T1000 (cell line): ENCODE measurements at regions not wholly inside any gene's neighbourhood (a gene's known extent, or its start where the extent isn't known, plus 50 kb on each side); places are given as distances from the start of the nearest gene placed in this dataset.
"Not testable (repeated sequence)": the region's sequence is repeated elsewhere in the genome, so short reads cannot be mapped to it uniquely, and the experiment has no call there.

Experiments
- DNase-seq: peaks from one replicate; lab custom pipeline; 2025; ENCODE audit warnings: mixed read lengths; lab: John Stamatoyannopoulos, UW

DNA sequence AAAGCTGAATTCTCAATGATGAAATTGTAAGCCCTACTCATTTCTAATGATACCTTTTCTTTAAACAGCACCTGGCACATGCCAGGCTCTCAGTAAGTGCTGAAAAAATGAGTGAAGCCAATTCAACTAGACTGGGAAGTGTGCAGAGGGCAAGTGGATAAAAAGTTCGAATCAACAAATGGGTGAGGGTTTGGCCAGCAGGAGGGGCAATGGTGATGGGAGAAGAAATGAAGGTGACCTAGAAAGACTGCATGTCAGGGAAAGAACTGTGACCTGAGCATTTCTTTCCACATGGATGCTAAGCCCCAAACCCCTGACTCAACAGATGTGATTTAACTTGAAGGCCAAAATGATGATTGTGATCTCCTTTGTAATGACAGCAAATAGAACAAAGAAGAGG lies 54.6 kb downstream of the DKK1 start:
- DNase-seq = no peak

DNA sequence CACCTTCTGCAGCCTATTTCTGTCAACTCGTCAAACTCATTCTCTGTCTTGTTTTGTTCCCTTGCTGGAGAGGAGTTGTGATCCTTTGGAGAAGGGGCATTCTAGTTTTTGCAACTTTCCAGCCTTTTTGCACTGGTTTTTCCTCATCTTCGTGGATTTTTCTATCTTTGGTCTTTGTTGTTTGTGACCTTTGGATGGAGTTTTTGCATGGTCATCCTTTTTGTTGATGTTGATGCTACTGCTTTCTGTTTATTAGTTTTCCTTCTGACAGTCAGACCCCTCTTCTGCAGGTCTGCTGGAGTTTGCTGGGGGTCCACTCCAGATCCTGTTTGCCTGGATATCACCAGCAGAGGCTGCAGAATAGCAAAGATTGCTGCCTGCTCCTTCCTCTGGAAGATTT lies 60.1 kb downstream of the DKK1 start:
- not testable (repeated sequence) for DNase-seq

DNA sequence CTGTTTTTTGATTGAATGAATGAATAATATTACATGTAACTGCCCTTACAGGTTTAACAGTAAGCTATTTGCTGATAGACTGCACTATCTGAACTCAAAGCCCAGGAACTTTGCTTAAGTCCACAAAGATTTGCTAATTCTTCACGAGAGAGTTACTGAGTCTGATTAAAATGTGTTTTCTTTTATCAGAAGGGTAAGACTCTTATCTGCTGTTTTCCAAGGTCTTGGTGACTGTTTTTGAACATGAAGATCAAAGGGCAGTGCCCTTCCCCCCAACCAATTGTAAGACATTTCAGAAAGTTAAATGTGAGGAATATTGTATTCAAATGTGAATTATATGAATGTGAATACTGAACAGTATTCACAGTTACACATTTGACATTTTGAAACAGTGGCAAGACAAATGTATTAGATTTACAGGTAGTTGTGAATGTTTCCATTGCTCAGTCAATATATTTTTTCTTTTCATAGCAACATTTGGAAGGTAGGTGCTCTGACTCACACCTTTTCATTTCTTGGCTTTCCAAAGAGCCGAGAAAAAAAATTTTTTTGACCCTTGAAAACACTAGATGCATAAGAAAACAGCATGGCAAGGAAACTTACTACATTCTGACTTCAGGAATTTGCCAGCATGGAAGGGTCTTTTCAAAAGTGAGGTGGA lies 62.7 kb downstream of the DKK1 start:
- no peak for DNase-seq

DNA sequence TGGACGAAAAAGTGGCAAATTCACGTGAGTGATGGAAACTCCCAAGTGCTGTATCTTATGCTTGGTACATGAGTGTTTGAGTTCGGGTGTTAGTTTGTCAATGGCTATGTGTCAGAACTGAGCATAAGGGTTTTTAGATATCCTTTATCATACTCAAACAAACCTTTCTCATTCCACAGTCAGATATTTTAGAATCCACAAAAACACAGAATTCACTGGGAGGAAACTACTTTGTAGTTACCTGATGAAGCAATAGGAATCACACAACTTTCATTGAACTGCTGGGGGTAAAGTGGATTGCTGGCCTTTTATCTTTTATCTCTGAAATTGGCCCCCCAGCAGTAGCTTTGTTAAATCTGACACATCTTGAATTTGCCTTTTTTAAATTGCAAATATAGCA lies 64.0 kb downstream of the DKK1 start:
- no peak for DNase-seq

GRCh38 chr10:52379287-52379686 lies 65.2 kb downstream of the DKK1 start:
- DNase-seq = no peak

DNA sequence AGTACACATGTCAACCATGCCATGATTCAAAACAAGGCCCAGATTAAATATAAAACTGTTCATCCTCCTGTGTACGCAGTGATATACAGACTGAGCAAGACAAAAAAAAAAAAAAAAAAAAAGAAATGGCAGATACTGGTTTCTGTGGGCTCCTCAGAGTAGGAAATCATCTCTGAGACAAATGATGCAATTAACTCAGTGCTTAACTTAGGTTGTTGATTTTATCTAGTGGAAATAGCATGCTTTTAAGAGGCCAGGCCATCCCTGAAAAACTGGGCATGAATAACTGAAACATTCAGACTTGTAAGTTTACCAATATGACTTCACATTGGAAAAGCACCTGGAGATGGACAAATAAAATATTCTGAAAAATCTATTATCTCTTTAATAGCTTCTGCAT lies 69.0 kb downstream of the DKK1 start:
- DNase-seq = no peak

DNA sequence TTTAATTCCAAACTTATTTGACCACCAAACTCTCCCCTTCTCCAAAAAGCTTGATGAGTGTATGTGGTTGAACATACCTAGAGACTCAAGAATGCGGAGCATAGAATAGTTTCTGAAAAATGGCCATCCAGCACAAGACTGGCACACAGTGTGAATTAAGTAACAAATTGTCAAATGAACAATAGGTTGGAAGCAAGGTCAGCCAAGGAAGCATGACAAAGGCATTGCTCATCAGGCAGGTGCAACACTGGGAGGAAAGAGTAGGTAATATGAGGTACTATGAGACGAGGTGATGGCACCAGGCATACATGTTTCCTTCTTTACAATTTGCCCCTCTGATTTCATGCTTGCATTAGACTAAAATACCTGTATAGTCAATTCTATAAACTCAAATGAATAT lies 73.7 kb downstream of the DKK1 start:
- DNase-seq = no peak

DNA sequence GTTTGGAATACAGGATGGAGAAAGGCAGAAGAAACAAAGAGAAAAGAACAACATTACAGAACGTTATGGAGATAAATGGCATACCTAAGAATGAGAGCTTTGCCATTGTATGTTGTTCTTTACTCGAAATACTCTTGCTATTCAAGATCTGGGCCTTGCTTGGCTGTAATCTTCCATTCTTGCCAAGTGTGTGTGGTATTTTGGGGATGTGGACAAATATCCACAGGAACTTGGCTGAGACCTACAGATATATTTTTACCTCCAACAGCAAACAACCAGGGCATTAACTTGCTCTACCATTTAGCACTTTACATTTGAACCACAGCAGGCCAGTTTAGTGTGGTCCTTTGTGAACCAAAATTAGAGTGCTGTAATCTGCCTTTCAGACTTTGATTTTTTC lies 76.3 kb downstream of the DKK1 start:
- no peak for DNase-seq

DNA sequence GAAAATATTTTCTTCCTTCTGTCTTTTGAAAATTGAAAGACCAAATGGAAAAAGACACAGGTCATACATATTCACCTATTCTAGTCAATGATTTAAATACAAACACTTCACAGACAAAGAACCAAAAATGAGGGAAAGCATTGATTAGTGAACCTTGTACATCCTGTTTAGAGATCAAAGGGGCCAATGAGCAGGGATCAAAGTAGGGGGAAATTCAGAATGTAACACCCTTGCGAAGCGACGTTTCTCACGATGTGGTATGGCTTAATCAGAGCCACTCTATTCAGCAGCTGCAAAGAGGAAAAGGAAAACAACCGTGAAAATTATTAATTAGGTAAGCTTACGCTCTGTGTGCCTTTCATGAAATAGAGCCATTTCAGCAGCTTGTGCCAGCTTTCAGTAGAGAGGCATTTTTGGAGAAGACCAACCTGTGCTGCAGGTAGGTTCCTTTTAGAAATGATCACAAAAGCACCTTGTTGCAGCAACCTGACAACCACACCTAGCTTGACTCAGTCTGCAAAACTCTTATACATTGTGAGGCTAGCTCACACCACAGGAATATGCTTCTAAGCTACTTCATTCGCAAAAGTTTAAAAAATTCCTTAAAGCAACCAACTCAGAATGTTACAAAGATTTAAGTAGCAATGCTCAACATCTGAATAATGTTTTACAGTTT lies 78.0 kb downstream of the DKK1 start:
- DNase-seq = no peak

- DNase-seq = no peak
Observed at GRCh38 chr10:52394246-52394645, 80.2 kb downstream of the DKK1 start.

- no peak for DNase-seq
Observed at GRCh38 chr10:52400562-52400961, 86.5 kb downstream of the DKK1 start.

DNA sequence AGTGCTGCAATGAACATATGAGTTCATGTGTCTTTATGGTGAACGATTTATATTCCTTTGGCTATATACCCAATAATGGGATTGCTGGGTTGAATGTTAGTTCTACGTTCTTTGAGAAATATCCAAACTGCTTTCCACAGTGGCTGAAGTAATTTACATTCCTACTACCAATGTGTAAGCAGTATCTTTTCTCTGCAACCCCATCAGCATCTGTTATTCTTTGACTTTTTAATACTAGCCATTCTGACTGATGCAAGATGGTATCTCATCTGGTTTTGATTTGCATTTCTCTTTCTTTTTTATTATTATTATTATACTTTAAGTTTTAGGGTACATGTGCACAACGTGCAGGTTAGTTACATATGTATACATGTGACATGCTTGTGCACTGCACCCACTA lies 89.7 kb downstream of the DKK1 start:
- DNase-seq = not testable (repeated sequence)

- DNase-seq = no peak
Observed at GRCh38 chr10:52409195-52409594, 95.1 kb downstream of the DKK1 start.

DNA sequence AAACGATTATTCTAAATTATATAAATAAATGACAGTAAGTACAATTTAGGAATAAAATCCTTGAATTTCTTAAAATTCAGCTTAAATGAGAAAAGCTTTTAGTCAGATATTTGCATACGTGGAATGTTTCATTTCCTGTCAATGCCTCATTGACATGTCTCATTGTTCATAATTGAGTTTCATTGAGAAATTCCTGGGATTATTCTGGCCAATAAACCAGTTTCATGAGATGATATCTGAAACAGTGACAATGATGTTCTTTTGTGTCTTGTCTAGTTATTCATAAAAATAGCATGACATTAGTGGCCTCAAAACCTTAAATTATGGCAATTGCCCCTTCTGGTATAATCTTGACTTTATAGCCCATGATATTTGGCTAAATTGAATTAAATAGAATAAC lies 95.8 kb downstream of the DKK1 start:
- DNase-seq = no peak

DNA sequence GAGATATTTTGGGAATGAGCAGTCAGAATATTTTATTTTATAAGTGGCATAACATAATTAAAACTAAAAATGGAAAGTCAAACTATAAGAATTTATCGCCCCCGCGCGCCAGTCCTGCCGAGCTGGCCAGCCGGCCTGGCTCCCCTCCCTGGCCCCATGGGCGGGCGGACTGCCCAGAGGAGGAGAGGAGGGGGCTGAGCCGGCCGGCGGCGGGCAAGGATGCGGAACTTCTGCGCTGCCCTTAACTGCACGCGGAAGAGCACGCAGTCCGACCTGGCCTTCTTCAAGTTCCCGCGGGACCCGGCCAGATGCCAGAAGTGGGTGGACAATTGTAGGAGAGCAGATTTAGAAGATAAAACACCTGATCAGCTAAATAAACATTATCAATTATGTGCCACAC lies 96.8 kb downstream of the DKK1 start:
- DNase-seq = no peak

GRCh38 chr10:52419281-52419680 lies 105.2 kb downstream of the DKK1 start:
- DNase-seq = no peak

DNA sequence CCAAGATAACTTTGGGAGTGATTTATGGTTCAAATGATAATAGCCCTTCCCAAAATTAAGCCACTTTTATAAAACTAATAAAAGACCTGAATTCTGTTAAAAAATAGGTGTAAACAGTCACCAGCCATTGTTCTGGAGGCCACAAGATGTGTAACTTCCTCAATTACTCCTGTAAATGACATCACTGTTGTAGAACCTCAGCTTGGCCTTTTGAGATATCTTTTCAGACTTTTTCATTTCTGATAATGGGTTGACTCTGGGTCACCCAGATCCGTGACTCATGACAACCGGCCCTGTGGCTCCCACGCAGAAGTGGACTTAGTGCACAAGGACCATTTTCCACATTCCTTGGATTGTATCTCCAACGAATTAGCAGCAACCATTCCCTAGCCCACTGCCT lies 106.6 kb downstream of the DKK1 start:
- DNase-seq = no peak

GRCh38 chr10:52423369-52423768 lies 109.3 kb downstream of the DKK1 start:
- DNase-seq = no peak

- no peak for DNase-seq
Observed at GRCh38 chr10:52424341-52424740, 110.3 kb downstream of the DKK1 start.

DNA sequence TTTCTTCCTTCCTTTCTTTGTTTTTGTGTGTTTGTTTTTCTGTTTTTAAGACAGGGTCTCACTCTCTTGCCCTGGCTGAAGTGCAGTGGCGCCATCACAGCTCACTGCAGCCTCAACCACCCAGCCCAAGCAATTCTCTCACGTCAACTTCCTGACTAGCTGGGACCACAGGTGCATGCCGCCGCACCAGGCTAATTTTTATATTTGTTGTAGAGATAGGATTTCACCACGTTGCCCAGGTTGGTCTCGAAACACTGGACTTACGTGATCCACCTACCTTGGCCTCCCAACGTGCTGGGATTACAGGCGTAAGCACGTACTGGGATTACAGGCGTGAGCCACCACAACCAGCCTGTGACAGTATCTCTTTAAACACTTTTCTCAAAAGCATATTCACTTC lies 120.7 kb downstream of the DKK1 start:
- no peak for DNase-seq

DNA sequence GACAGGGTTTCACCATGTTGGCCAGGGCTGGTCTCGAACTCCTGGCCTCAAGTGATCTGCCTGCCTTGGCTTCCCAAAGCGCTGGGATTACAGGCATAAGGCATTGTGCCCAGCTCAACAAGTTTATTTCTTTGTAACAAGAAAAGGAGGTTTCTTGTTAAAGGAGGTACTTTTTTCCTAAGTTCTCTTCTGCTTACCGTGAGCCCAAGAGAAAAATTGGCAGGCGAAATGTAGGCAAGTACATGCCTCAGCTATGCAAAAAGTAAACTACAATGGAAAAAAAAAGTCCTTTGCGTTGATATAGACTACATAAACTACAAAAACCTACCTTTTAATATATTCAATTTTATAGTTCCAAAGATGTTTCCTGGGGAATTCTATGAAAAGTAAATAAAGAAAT lies 122.6 kb downstream of the DKK1 start:
- DNase-seq = no peak

- DNase-seq = no peak
Observed at GRCh38 chr10:52437205-52437646, 123.1 kb downstream of the DKK1 start.

DNA sequence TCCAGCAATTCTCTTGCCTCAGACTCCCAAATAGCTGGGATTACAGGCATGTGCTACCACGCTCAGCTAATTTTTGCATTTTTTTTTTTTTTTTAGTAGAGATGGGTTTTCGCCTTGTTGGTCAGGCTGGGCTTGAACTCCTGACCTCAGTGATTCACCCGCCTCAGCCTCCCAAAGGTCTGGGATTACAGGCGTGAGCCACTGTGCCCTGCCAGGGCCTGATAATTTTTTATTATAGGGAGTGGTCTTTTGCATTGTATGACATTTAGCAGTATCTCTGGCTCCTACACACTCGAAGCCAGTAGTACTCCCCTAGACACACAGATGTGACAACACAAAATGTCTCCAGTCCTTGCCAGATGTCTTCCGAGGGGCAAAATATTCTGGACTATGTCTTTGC lies 124.0 kb downstream of the DKK1 start:
- no peak for DNase-seq
